HEK293 (cell line): ENCODE measurements at regions not wholly inside any gene's neighbourhood (a gene's known extent, or its start where the extent isn't known, plus 50 kb on each side); places are given as distances from the start of the nearest gene placed in this dataset.

Experiments used
- CTCF ChIA-PET: fragments of 350-600 bp; formaldehyde crosslinking; extraction: SDS; loops from one replicate; lab custom pipeline; 2021; ENCODE audit warnings: antibody characterized with exemption; lab: Yijun Ruan, JAX
- POLR2A ChIA-PET: fragments of 300-600 bp; formaldehyde crosslinking; extraction: SDS; loops from one replicate; lab custom pipeline; 2020; ENCODE audit warnings: antibody characterized with exemption, inconsistent platforms; lab: Yijun Ruan, JAX
- H3K27ac ChIP-seq: fragments of 200-500 bp; sonication (Bioruptor generic); 2 replicates; pipeline ENCODE4 v1.5.1; 2014; ENCODE audit warnings: low read depth, low read length, control low read depth, inconsistent platforms; ENCODE audit errors: extremely low read depth
- H3K36me3 ChIP-seq, 2 experiments: fragments of 200-500 bp in 1 of 2; sonication (Bioruptor generic) in 1 of 2; 1 replicate in 1 of 2; 2 replicates in 1 of 2; pipeline ENCODE4 v1.5.1; 2014 to 2017; ENCODE audit warnings: inconsistent platforms in 2 of 2, low read length in 2 of 2; ENCODE audit not compliant: control insufficient read depth in 2 of 2, insufficient read depth in 1 of 2
- H3K4me1 ChIP-seq: fragments of 200-500 bp; sonication (Bioruptor generic); 2 replicates; pipeline ENCODE4 v1.5.1; 2014; ENCODE audit warnings: mild to moderate bottlenecking, low read length, inconsistent platforms; ENCODE audit not compliant: control insufficient read depth, insufficient read depth
- H3K4me3 ChIP-seq: 2 replicates; pipeline ENCODE4 v1.5.1; 2011; ENCODE audit warnings: low read depth, mild to moderate bottlenecking, control low read depth, low read length, moderate library complexity
- H3K9me3 ChIP-seq: fragments of 200-500 bp; sonication (Bioruptor generic); 2 replicates; pipeline ENCODE4 v1.5.1; 2014; ENCODE audit warnings: low read depth, low read length, inconsistent platforms; ENCODE audit not compliant: control insufficient read depth, insufficient read depth
- KLF7 ChIP-seq: fragments of 450-650 bp; formaldehyde crosslinking; IDR thresholded peaks from 2 replicates; pipeline ENCODE4 v1.5.1; 2016; ENCODE audit warnings: missing biosample characterization, missing genetic modification characterization, borderline replicate concordance
- OSR2 ChIP-seq: fragments of 450-650 bp; formaldehyde crosslinking; IDR thresholded peaks from 2 replicates; pipeline ENCODE4 v1.5.1; 2016; ENCODE audit warnings: missing biosample characterization, missing genetic modification characterization
- TCF7L2 ChIP-seq: IDR thresholded peaks from 2 replicates; pipeline ENCODE4 v1.6.1; 2011; ENCODE audit warnings: low read depth, mild to moderate bottlenecking, inconsistent platforms, low read length, moderate library complexity, borderline replicate concordance
- ZBTB20 ChIP-seq: fragments of 450-650 bp; formaldehyde crosslinking; IDR thresholded peaks from 2 replicates; pipeline ENCODE4 v1.5.1; 2016; ENCODE audit warnings: missing biosample characterization, missing genetic modification characterization
- ZBTB48 ChIP-seq: fragments of 450-650 bp; formaldehyde crosslinking; IDR thresholded peaks from 2 replicates; pipeline ENCODE4 v1.5.1; 2016; ENCODE audit warnings: missing biosample characterization, missing genetic modification characterization
- ZFHX2 ChIP-seq: fragments of 450-650 bp; formaldehyde crosslinking; conservative IDR thresholded peaks from 2 replicates; pipeline ENCODE4 v1.5.1; 2016; ENCODE audit warnings: missing biosample characterization, missing genetic modification characterization
- ZNF10 ChIP-seq: fragments of 450-650 bp; formaldehyde crosslinking; IDR thresholded peaks from 2 replicates; pipeline ENCODE4 v1.5.1; 2017; ENCODE audit warnings: missing biosample characterization, missing genetic modification characterization
- ZNF133 ChIP-seq: fragments of 450-650 bp; formaldehyde crosslinking; IDR thresholded peaks from 2 replicates; pipeline ENCODE4 v1.5.1; 2016; ENCODE audit warnings: missing biosample characterization, missing genetic modification characterization
- ZNF214 ChIP-seq: fragments of 450-650 bp; formaldehyde crosslinking; IDR thresholded peaks from 2 replicates; pipeline ENCODE4 v1.5.1; 2017; ENCODE audit warnings: missing biosample characterization, mild to moderate bottlenecking, missing genetic modification characterization, borderline replicate concordance
- ZNF221 ChIP-seq: fragments of 450-650 bp; formaldehyde crosslinking; IDR thresholded peaks from 2 replicates; pipeline ENCODE4 v1.5.1; 2017; ENCODE audit warnings: missing biosample characterization, missing genetic modification characterization, borderline replicate concordance
- ZNF311 ChIP-seq: fragments of 450-650 bp; formaldehyde crosslinking; IDR thresholded peaks from 2 replicates; pipeline ENCODE4 v1.5.1; 2017; ENCODE audit warnings: missing biosample characterization, missing genetic modification characterization, borderline replicate concordance
- ZNF514 ChIP-seq: fragments of 450-650 bp; formaldehyde crosslinking; IDR thresholded peaks from 2 replicates; pipeline ENCODE4 v1.5.1; 2016; ENCODE audit warnings: missing biosample characterization, missing genetic modification characterization
- ZNF621 ChIP-seq: fragments of 450-650 bp; formaldehyde crosslinking; IDR thresholded peaks from 2 replicates; pipeline ENCODE4 v1.5.1; 2017; ENCODE audit warnings: missing biosample characterization, missing genetic modification characterization
- ZNF777 ChIP-seq: fragments of 450-650 bp; formaldehyde crosslinking; IDR thresholded peaks from 2 replicates; pipeline ENCODE4 v1.5.1; 2017; ENCODE audit warnings: missing biosample characterization, missing genetic modification characterization, borderline replicate concordance
- ZNF843 ChIP-seq: fragments of 450-650 bp; formaldehyde crosslinking; IDR thresholded peaks from 2 replicates; pipeline ENCODE4 v1.5.1; 2016; ENCODE audit warnings: missing biosample characterization, missing genetic modification characterization
- TF ChIP-seq, protein P1 (sequence below): fragments of 450-650 bp; formaldehyde crosslinking; IDR thresholded peaks from 2 replicates; pipeline ENCODE4 v1.5.1; 2016; ENCODE audit warnings: missing biosample characterization, missing genetic modification characterization, low read depth
- TF ChIP-seq, protein P2 (sequence below): fragments of 450-650 bp; formaldehyde crosslinking; IDR thresholded peaks from 2 replicates; pipeline ENCODE4 v1.5.1; 2016; ENCODE audit warnings: missing biosample characterization, missing genetic modification characterization
- TF ChIP-seq, protein P3 (sequence below): fragments of 450-650 bp; formaldehyde crosslinking; IDR thresholded peaks from 2 replicates; pipeline ENCODE4 v1.5.1; 2016; ENCODE audit warnings: missing biosample characterization, missing genetic modification characterization
- TF ChIP-seq, protein P4 (sequence below): fragments of 450-650 bp; formaldehyde crosslinking; IDR thresholded peaks from 2 replicates; pipeline ENCODE4; 2016; ENCODE audit warnings: missing biosample characterization, missing genetic modification characterization
- TF ChIP-seq, protein P5 (sequence below): fragments of 450-650 bp; formaldehyde crosslinking; IDR thresholded peaks from 2 replicates; pipeline ENCODE4 v1.5.0; 2017; ENCODE audit warnings: missing biosample characterization, missing genetic modification characterization, borderline replicate concordance
- TF ChIP-seq, protein P6 (sequence below): fragments of 450-650 bp; formaldehyde crosslinking; conservative IDR thresholded peaks from 2 replicates; pipeline ENCODE4 v1.5.1; 2016; ENCODE audit warnings: low read depth, missing biosample characterization, missing genetic modification characterization

DNA sequence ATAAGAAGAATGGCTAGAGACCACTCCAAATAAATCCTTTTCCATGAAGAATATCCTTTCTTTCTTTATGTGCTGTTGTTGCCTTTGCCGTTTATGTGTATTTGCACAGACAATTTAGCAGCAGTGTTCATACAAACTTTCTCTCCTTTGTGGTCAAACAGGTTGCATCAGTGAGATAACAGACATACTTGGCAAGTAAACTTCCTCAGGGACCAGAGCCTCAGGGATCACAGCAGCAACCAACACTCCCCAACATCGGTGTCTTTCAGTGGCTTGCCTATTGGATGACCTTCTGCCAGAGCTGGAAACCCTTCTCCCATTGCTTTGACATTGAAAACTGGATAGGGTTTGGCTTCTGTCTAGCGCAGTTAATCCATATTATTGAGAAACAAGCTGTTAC, 252.2 kb downstream of the BTG1 start:
- no peak overlapping the region for H3K4me3 ChIP-seq
- no peak overlapping the region for H3K27ac ChIP-seq
- no peaks in the 10 kb centered on the region for H3K36me3 ChIP-seq
- ChIA-PET CTCF (no interaction called here), POLR2A (no interaction called here)
- TF ChIP-seq ZNF514 (no peak), ZNF777 (no peak), ZNF621 (no peak), ZBTB48 (0 out of 2 replicates have a peak, but pooled peaks have one; percentile 24)
- TF ChIP-seq, protein P1, sequence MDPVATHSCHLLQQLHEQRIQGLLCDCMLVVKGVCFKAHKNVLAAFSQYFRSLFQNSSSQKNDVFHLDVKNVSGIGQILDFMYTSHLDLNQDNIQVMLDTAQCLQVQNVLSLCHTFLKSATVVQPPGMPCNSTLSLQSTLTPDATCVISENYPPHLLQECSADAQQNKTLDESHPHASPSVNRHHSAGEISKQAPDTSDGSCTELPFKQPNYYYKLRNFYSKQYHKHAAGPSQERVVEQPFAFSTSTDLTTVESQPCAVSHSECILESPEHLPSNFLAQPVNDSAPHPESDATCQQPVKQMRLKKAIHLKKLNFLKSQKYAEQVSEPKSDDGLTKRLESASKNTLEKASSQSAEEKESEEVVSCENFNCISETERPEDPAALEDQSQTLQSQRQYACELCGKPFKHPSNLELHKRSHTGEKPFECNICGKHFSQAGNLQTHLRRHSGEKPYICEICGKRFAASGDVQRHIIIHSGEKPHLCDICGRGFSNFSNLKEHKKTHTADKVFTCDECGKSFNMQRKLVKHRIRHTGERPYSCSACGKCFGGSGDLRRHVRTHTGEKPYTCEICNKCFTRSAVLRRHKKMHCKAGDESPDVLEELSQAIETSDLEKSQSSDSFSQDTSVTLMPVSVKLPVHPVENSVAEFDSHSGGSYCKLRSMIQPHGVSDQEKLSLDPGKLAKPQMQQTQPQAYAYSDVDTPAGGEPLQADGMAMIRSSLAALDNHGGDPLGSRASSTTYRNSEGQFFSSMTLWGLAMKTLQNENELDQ (tag by site-specific recombination) = no peak
- H3K4me1 ChIP-seq = no peaks in the 10 kb centered on the region
- no peaks in the 10 kb centered on the region for H3K9me3 ChIP-seq

DNA sequence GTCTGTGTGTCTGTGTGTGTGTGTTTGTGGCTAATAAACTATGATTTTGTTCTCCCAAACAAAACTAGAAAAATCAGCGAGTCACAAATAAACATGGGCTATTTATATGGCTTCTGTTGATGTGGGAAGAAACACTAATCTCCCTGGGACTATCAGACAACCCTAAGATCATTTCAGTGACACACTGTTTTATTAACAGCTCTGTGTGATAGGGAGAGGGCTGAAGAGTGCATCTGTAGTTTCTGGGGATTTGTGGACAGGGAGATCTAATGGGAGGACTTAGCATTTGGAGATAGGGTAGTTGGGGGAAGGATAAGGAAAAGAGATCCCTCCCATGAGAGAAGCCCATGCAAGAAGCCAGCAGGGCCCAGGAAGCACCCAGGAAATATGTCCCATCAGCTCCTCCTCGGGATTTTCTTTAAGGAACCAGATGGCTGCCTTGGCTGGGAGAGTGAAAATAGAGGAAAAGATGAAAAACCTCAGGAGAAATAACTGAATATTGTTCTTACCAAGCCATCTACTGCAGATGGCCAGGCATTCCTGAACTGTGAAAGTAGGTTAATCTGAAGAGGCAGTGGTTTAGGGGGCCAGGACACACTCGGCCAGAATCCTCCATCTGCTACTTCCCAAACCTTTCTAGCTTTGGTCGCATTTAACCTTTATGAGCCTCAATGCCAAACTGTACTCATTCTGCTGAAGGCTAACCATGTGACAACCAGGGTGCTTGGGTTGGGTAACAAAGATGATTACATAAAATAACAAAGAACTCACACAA, 253.4 kb downstream of the BTG1 start:
- CTCF ChIA-PET = no interaction called here
- Histone ChIP-seq H3K4me3 (no peak overlapping the region), H3K36me3 (no peaks in the 10 kb centered on the region), H3K27ac (no peak overlapping the region), H3K4me1 (no peaks in the 10 kb centered on the region), H3K9me3 (no peaks in the 10 kb centered on the region)
- POLR2A ChIA-PET = no interaction called here
- TF ChIP-seq, protein P2, sequence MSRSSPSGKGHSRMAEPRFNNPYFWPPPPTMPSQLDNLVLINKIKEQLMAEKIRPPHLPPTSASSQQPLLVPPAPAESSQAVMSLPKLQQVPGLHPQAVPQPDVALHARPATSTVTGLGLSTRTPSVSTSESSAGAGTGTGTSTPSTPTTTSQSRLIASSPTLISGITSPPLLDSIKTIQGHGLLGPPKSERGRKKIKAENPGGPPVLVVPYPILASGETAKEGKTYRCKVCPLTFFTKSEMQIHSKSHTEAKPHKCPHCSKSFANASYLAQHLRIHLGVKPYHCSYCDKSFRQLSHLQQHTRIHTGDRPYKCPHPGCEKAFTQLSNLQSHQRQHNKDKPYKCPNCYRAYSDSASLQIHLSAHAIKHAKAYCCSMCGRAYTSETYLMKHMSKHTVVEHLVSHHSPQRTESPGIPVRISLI = no peak
- TF ChIP-seq ZFHX2 (tag by site-specific recombination) = no peak
- TF ChIP-seq ZNF133 (tag by site-specific recombination) = no peak
- TF ChIP-seq ZNF311 = no peak
- no peak for TF ChIP-seq ZNF843 (tag by site-specific recombination)
- TF ChIP-seq, protein P3, sequence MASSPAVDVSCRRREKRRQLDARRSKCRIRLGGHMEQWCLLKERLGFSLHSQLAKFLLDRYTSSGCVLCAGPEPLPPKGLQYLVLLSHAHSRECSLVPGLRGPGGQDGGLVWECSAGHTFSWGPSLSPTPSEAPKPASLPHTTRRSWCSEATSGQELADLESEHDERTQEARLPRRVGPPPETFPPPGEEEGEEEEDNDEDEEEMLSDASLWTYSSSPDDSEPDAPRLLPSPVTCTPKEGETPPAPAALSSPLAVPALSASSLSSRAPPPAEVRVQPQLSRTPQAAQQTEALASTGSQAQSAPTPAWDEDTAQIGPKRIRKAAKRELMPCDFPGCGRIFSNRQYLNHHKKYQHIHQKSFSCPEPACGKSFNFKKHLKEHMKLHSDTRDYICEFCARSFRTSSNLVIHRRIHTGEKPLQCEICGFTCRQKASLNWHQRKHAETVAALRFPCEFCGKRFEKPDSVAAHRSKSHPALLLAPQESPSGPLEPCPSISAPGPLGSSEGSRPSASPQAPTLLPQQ (tag by site-specific recombination) = no peak
- no peak for TF ChIP-seq TCF7L2
- TF ChIP-seq, protein P4, sequence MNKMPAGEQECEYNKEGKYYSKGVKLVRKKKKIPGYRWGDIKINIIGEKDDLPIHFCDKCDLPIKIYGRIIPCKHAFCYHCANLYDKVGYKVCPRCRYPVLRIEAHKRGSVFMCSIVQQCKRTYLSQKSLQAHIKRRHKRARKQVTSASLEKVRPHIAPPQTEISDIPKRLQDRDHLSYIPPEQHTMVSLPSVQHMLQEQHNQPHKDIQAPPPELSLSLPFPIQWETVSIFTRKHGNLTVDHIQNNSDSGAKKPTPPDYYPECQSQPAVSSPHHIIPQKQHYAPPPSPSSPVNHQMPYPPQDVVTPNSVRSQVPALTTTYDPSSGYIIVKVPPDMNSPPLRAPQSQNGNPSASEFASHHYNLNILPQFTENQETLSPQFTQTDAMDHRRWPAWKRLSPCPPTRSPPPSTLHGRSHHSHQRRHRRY = no peak
- TF ChIP-seq OSR2 (tag by site-specific recombination) = no peak
- no peak for TF ChIP-seq KLF7 (tag by site-specific recombination)
- no peak for TF ChIP-seq ZNF214 (tag by site-specific recombination)
- no peak for TF ChIP-seq ZNF10 (tag by site-specific recombination)
- TF ChIP-seq ZNF221 (tag by site-specific recombination) = no peak
- no peak for TF ChIP-seq ZBTB20 (tag by site-specific recombination)
- TF ChIP-seq, protein P5, sequence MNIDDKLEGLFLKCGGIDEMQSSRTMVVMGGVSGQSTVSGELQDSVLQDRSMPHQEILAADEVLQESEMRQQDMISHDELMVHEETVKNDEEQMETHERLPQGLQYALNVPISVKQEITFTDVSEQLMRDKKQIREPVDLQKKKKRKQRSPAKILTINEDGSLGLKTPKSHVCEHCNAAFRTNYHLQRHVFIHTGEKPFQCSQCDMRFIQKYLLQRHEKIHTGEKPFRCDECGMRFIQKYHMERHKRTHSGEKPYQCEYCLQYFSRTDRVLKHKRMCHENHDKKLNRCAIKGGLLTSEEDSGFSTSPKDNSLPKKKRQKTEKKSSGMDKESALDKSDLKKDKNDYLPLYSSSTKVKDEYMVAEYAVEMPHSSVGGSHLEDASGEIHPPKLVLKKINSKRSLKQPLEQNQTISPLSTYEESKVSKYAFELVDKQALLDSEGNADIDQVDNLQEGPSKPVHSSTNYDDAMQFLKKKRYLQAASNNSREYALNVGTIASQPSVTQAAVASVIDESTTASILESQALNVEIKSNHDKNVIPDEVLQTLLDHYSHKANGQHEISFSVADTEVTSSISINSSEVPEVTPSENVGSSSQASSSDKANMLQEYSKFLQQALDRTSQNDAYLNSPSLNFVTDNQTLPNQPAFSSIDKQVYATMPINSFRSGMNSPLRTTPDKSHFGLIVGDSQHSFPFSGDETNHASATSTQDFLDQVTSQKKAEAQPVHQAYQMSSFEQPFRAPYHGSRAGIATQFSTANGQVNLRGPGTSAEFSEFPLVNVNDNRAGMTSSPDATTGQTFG (tag by site-specific recombination) = no peak
- TF ChIP-seq, protein P6, sequence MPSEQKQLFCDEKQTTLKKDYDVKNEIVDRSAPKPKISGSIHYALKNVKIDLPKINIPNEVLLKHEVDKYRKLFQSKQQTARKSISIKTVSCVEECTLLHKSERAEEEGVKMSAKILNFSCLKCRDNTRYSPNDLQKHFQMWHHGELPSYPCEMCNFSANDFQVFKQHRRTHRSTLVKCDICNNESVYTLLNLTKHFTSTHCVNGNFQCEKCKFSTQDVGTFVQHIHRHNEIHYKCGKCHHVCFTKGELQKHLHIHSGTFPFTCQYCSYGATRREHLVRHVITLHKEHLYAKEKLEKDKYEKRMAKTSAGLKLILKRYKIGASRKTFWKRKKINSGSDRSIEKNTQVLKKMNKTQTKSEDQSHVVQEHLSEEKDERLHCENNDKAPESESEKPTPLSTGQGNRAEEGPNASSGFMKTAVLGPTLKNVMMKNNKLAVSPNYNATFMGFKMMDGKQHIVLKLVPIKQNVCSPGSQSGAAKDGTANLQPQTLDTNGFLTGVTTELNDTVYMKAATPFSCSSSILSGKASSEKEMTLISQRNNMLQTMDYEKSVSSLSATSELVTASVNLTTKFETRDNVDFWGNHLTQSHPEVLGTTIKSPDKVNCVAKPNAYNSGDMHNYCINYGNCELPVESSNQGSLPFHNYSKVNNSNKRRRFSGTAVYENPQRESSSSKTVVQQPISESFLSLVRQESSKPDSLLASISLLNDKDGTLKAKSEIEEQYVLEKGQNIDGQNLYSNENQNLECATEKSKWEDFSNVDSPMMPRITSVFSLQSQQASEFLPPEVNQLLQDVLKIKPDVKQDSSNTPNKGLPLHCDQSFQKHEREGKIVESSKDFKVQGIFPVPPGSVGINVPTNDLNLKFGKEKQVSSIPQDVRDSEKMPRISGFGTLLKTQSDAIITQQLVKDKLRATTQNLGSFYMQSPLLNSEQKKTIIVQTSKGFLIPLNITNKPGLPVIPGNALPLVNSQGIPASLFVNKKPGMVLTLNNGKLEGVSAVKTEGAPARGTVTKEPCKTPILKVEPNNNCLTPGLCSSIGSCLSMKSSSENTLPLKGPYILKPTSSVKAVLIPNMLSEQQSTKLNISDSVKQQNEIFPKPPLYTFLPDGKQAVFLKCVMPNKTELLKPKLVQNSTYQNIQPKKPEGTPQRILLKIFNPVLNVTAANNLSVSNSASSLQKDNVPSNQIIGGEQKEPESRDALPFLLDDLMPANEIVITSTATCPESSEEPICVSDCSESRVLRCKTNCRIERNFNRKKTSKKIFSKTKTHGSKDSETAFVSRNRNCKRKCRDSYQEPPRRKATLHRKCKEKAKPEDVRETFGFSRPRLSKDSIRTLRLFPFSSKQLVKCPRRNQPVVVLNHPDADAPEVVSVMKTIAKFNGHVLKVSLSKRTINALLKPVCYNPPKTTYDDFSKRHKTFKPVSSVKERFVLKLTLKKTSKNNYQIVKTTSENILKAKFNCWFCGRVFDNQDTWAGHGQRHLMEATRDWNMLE (tag by site-specific recombination) = no peak
